Stimulated activated naive CD8-positive, alpha-beta T cell treated with anti-CD3 and anti-CD28 coated beads, Interleukin-15, Interleukin-2, amounts not matched to agents 100 ng/mL and 50 ng/mL, for 24 hours (primary cell): ENCODE measurements at regions not wholly inside any gene's neighbourhood (a gene's known extent, or its start where the extent isn't known, plus 50 kb on each side); places are given as distances from the start of the nearest gene placed in this dataset.

Experiments
- H3K27ac Mint-ChIP-seq: one replicate; pipeline ENCODE4 v1.8.0; 2021; ENCODE audit warnings: mild to moderate bottlenecking, mixed read lengths
- H3K27me3 Mint-ChIP-seq: one replicate; pipeline ENCODE4 v1.8.0; 2021; ENCODE audit warnings: mixed read lengths
- H3K36me3 Mint-ChIP-seq: one replicate; pipeline ENCODE4 v1.8.0; 2021; ENCODE audit warnings: low read depth, mixed read lengths
- H3K4me1 Mint-ChIP-seq: one replicate; pipeline ENCODE4 v1.8.0; 2021; ENCODE audit warnings: low read depth, mixed read lengths
- H3K4me3 Mint-ChIP-seq: one replicate; pipeline ENCODE4 v1.8.0; 2021; ENCODE audit warnings: mild to moderate bottlenecking, mixed read lengths
- H3K9me3 Mint-ChIP-seq: one replicate; pipeline ENCODE4 v1.8.0; 2021; ENCODE audit warnings: mixed read lengths

DNA sequence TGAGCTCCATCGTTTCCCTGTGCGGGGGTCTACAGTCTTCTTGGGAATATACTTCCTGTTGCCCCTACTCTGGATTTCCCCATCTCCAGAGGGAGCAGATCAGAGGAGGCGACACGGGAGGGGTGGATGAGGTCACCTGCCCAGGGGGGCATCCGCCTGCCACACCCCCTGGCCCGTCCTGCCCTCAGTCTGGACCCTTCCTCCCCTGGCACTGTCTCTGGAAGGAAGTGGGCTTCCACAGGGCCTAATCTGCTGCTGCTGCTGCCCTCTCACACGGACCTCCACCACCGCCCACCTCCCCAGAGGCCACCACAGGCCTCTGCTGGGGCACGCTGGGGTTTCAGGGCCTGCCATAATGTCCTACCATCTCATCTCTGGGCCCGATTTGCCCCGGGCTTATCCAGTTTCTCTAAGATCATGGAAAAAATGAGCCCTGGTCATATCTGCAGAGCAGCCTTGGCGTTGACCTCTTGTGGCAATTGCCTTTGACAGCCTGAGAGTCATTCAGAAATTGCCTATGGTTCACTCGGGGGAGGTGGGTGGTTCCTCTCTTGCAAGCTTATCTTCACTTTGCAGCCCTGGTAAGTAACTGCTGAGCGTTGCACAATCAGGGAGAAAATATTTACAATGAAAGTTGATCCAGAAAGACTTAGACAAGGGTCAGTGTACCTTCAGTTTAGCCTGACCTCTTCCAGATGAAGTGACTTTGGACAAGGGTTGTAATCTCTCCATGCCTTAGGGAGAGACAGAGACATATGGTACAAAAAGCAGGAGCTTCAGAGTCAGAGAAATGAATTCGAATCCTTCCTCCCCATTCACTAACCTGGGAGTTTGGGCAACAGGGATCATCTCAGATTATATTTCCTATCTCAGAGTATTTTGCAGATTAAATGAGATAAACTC lies 252.4 kb downstream of the TOMM20 start:
- H3K36me3 Mint-ChIP-seq, result no peaks in the 10 kb centered on the region
- no peaks in the 10 kb centered on the region for H3K27me3 Mint-ChIP-seq
- H3K9me3 Mint-ChIP-seq, result no peaks in the 10 kb centered on the region
- H3K27ac Mint-ChIP-seq, result peak overlapping the region; percentile 8
- H3K4me1 Mint-ChIP-seq, result peaks cover 73% of the 10 kb centered on the region
- peak overlapping the region; percentile 40 for H3K4me3 Mint-ChIP-seq

DNA sequence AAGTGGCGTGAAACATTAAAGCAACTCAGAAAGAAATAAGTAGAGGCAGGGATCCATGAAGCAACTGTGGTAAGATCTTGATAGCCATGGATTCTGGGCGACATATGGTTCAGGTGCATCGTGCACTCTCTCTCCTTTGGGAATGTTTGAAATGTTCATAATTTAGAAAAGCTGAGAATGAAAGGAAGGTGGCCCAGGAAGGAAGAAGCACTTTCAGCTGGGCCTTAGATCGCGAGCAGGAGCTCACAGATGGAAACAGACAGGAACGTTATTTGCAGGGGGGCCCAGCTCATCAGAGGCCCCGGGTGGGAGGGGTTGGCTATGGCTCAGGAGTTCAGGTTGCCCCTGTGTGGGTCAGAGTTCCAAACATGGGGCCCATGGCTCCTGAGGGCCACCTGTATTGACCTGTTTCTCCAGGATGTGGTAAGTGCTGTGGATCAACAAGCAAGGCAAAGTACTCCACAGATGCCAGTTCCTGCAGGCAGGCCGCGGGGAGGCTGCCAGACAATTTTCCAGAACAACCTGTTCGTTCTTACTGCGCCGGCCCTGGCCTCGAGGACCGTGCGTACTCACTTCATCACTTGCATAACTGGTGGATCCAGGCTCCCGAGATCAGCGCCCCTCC lies 253.2 kb downstream of the TOMM20 start:
- Mint-ChIP-seq H3K4me3 (no peak overlapping the region), H3K4me1 (peaks cover 66% of the 10 kb centered on the region), H3K27me3 (no peaks in the 10 kb centered on the region), H3K9me3 (no peaks in the 10 kb centered on the region), H3K27ac (peak overlapping the region; percentile 8), H3K36me3 (no peaks in the 10 kb centered on the region)

DNA sequence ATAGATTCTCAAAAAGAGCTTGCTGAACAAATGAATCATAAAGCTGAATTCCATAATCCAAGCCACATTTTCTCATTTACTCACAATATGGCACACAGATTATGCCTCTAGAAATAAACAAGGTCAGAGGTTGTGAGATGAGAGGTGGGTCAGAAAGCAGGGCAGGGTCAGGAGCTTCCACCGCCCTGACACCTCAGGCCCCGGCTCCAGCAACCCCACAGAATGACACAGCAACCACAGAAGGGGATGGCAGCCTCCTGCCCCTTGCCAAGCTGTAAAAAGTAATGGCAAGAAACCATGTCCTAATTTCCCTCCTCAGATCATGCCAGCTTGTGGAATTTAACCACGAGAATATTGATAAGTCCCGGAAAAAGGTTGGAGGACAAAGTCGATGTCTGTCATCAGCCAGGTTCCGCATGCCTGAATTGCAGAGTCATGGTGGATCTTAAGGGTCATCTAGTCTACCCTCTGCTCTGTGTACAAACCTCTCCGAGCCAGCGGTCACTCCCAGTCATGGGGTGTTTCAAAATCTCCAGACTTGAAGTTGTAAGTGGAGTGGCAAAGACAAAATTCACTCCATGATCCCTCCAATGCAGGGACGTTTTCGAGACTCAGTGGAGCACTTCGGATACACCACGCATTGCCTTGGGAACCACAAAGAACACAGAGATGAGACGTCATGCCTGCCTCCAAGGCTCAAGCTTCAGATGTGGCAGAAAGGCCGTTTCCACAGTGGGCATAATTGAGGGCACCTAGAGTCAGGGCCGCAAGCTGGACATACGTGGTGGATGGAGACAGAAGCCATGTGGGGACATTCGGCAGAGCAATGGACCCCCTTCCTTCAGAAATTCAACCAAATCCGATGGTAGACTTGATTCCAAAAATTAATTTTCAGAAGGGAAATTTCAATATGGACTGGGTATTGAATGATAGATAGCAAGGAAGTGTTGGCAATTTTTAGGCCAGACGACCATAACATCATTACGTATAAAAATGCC lies 254.0 kb downstream of the TOMM20 start:
- H3K4me3 Mint-ChIP-seq, result no peak overlapping the region
- peaks cover 59% of the 10 kb centered on the region for H3K4me1 Mint-ChIP-seq
- H3K27ac Mint-ChIP-seq, result peak overlapping the region; percentile 8
- H3K27me3 Mint-ChIP-seq, result no peaks in the 10 kb centered on the region
- no peaks in the 10 kb centered on the region for H3K9me3 Mint-ChIP-seq
- H3K36me3 Mint-ChIP-seq, result no peaks in the 10 kb centered on the region

DNA sequence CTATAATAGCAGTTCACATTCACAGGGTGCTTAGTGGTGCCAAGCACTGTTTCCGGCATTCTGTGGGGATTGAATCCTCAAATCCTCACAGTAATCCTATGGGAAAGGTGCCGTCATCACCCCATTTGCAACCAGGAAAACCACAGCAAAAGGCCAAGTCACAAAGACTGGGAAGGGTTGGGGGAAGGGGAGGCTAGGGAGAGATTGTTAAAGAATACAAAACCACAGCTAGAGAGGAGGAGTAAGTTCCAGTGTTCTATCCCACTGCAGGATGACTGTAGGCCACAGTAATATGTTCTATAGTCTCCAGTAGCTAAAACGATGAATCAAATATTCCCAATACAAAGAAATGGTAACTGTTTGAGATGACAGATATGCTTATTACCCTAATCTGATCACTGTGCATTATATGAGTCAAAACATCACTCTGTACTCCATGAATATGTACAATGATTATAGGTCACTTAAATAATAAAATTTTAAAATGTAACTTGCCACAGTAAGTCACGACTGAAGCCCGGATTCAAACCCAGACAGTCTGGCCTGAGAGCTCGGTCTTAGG lies 256.8 kb downstream of the TOMM20 start:
- H3K4me1 Mint-ChIP-seq, result peaks cover 52% of the 10 kb centered on the region
- H3K27me3 Mint-ChIP-seq, result no peaks in the 10 kb centered on the region
- H3K9me3 Mint-ChIP-seq, result no peaks in the 10 kb centered on the region
- no peak overlapping the region for H3K4me3 Mint-ChIP-seq
- no peaks in the 10 kb centered on the region for H3K36me3 Mint-ChIP-seq
- H3K27ac Mint-ChIP-seq, result peak overlapping the region; percentile 66

DNA sequence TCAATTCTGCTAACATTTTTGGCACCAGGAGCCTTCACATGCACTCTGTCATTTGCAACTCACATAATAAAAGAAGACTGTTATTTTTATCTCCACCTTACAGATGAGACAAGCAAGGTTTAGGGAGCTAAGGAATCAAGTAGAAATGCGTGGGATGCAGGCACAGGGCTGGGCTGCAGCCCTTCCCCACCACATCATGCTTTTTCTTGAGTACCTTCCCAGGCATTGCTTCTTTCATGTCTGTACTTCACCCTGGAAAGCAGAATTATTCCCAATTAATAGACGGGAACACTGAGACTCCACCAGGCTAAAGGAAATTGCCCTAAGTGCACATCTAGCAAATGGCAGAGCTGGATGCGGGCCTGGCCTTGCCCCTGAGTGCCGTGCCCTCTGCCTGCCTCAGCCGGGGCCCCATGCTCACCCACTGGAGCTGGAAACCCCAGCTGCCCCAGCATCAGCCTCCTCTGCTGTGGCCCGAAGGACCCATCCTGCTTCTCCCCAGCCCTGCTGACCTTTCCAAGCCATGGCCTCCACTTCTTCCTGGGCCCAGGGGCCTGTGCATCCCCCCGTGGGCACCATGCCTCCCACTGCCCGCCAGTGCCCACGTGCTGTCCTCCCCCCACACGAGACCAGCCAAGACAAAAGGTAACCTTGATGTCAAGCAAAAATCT lies 257.5 kb downstream of the TOMM20 start:
- no peaks in the 10 kb centered on the region for H3K36me3 Mint-ChIP-seq
- H3K4me3 Mint-ChIP-seq, result no peak overlapping the region
- no peaks in the 10 kb centered on the region for H3K9me3 Mint-ChIP-seq
- H3K4me1 Mint-ChIP-seq, result peaks cover 51% of the 10 kb centered on the region
- H3K27me3 Mint-ChIP-seq, result no peaks in the 10 kb centered on the region
- H3K27ac Mint-ChIP-seq, result peak overlapping the region; percentile 66

DNA sequence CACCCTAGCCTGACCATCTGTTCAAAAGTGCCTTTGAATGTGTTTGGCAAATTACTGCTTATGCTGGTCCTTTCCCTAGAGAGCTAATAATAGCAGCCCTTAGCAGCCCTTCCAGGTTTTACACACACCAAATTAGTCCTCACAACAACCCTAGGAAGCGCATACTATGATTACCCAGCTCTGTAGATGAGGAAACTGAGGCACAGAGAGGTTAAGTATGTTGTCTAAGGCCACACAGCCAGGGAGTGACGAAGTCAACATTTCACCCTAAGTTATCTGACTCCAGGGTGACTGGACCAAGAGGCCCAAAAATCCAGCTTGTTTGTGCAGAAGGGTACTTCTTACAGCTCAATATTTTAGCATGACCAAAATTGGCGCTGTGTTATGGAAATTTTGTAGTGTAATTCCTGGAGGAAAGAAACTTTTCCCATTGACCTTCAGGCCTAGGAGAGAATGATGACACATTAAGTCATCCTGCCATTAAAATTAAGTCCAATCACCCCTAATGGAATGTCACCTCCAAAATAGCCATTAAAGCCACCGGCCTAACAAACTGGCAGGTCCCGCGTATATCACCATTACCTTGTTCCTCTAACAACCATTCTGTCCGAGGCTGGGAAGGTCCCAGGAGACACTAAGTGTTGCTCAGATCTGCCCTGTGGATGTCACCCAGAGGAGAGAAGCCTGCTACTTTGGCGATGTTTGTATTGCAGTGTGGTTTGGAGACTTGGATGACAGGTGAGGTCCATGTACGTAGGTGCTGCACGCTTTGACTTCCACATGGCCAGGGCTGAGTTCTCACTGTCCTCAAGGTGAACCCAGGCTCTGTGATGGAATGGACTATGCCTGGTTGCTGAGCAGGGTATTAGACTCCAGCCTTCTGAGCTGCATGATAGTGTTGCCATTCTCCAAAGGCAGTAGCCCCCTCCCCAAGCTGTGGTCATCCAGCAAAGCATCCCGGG lies 258.3 kb downstream of the TOMM20 start:
- Mint-ChIP-seq H3K9me3 (no peaks in the 10 kb centered on the region), H3K4me1 (peaks cover 49% of the 10 kb centered on the region), H3K27me3 (no peaks in the 10 kb centered on the region), H3K27ac (peak overlapping the region; percentile 33), H3K4me3 (no peak overlapping the region), H3K36me3 (no peaks in the 10 kb centered on the region)

DNA sequence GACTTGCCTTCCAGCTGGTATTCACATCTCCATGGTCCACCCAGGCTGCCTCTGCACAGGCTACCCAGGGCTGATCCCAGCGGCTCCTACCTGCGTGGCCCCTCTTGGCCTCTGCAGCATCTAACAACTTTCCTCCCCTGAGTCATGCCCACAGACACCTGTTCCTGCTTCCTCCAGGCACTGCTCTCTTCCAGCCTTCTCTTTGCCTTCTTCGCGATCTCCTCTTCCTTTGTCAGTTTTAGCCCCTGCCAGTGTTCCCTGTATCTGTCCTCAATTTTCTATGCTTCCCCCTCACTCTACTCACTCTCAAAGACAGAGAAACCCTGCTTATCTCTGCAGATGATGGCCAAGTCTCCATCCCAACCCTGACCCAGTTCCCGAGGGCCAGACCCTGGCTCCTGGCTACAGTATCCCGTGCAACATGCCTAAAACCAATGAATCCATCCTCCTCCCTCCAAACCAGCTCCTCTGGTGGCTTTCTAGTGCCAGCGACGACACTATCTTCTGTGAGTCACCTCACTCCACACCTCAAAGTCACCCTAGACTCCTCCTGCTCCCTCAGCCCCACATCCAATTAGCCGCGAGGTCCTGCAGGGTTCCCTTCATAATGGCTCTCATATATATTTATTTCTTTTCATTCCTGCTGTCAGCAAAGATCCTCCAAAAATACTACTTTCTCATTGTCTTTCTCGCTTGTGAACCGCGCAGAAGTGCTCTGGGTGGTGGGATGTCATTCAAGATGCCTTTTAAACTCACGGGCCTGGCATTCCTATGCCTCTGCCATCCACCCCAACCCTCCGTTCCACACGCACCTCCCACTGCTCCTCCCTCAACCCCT lies 259.2 kb downstream of the TOMM20 start:
- H3K27ac Mint-ChIP-seq, result peak overlapping the region; percentile 33

DNA sequence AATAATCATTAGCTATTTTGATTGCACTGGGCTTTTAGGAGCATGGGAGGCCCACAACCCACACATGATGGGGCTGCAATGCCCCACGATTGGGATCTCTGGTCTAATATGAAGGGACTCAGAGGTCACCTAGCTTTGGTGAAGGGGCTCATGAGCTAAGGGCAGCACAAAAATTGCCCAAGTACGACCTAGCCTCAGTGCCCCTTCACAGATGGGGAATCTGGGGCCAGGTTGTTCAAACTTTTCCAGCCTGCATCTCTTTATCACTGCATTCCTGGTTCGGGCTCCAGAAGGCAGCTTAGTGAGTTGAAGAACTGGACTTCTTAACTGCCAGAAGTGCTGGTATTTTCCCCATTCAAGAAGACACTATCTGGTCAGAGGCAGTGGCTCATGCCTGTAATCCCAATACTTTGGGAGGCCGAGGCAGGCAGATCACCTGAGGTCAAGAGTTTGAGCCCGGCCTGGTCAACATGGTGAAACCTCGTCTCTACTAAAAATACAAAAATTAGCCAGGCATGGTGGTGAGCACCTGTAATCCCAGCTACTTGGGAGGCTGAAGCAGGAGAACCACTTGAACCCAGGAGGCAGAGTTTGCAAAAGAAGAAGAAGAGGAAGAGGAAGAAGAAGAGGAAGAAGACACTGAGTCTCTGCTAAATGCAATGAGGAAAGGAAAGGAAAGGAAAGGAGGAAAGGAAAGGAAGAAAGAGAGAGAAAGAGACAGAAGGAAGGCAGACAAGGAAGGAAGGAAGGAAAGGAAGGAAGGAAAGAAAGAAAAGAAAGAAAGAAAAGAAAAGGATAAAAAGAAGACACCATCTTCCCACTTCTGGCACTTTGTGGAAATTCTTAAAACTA lies 258.5 kb upstream of the IRF2BP2 start:
- no peaks in the 10 kb centered on the region for H3K9me3 Mint-ChIP-seq
- no peak overlapping the region for H3K4me3 Mint-ChIP-seq
- H3K4me1 Mint-ChIP-seq, result peaks cover 36% of the 10 kb centered on the region
- H3K27me3 Mint-ChIP-seq, result no peaks in the 10 kb centered on the region
- H3K36me3 Mint-ChIP-seq, result no peaks in the 10 kb centered on the region
- H3K27ac Mint-ChIP-seq, result no peak overlapping the region

More for the DNA sequence above, 259.2 kb downstream of the TOMM20 start:
- H3K4me1 Mint-ChIP-seq, result peaks cover 40% of the 10 kb centered on the region
- no peaks in the 10 kb centered on the region for H3K36me3 Mint-ChIP-seq
- no peak overlapping the region for H3K4me3 Mint-ChIP-seq
- H3K9me3 Mint-ChIP-seq, result no peaks in the 10 kb centered on the region
- no peaks in the 10 kb centered on the region for H3K27me3 Mint-ChIP-seq

DNA sequence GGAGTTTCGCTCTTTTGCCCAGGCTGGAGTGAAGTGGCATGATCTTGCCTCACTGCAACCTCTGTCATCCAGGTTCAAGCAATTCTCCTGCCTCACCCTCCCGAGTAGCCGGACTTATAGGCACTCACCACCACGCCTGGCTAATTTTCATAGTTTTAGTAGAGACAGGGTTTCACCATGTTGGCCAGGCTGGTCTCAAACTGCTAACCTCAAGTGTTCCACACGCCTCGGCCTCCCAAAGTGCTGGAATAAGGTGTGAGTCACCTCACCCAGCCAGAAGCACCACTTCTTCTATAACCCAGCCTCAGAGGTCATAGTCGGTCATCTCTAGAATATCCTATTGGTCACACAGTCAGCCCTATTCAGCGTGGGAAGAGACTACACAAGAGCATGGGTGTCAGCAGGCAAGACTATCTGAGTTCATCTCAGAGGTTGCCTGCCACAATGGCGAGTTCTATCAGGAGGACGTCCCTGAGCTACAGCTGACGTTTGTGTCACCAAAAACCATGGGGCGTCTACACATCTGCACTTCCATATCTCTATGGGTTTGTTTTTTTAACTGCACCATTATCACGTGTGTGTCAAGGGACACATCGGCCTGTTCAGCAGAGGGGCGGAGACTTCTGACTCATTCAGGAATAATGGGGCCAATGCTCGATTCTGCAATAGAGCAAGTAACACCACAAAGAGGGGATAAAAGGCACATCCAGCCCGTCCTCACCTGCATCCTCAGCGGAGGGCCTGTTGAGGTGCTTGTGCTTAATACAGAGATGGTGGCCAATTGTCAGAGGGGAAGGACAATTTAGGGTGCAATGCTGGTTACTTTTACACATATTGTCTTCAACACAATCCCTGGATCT lies 256.3 kb upstream of the IRF2BP2 start:
- H3K27ac Mint-ChIP-seq, result peak overlapping the region; percentile 16
- no peak overlapping the region for H3K4me3 Mint-ChIP-seq
- H3K27me3 Mint-ChIP-seq, result no peaks in the 10 kb centered on the region
- peaks cover 31% of the 10 kb centered on the region for H3K4me1 Mint-ChIP-seq
- H3K36me3 Mint-ChIP-seq, result no peaks in the 10 kb centered on the region
- H3K9me3 Mint-ChIP-seq, result no peaks in the 10 kb centered on the region

DNA sequence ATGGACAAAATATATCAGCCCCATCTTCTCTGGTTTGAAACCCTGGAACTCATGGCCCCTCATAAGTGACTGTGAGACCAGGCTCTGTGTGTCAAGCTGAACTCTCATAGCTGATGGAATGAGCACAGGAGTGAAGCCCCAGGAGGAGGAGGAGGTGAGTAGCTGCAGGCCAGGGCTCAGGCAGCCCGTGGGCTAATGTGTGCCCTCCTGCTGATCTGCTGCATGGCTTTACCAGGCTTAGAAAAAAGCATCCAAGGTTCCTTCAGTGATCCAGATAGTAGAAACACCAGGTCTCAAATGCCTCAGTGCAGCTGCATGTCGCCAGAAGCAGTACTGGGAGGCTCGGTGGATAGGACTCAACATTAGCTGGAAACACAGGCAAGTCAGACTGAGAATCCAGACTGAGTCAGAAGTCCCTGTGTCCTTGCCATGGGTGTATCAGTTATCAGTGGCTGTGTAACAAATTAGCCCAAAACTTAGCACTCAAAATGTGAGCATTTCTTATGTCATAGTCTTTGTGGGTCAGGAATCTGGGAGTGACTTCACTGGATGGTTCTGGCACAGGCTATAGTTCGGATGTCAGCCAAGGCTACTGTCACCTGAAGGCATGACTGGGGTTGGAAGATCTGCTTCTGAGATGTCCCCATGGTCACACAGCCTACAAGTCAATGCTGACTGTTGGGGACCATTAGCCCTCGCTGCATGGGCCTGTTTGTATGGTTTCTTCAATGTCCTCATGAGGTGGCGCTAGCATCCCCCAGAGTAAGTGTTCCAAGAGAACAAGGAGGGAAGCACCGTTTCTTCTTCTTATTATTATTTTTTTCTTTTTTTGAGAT lies 255.4 kb upstream of the IRF2BP2 start:
- H3K27me3 Mint-ChIP-seq, result no peaks in the 10 kb centered on the region
- peaks cover 31% of the 10 kb centered on the region for H3K4me1 Mint-ChIP-seq
- no peak overlapping the region for H3K4me3 Mint-ChIP-seq
- no peak overlapping the region for H3K27ac Mint-ChIP-seq
- H3K36me3 Mint-ChIP-seq, result no peaks in the 10 kb centered on the region
- peaks cover 3% of the 10 kb centered on the region for H3K9me3 Mint-ChIP-seq
